Activated T-helper 1 cell treated with anti-CD3 and anti-CD28 coated beads, Interleukin-2, amount 50 U/mL, for 16 hours (primary cell): ENCODE measurements at regions not wholly inside any gene's neighbourhood (a gene's known extent, or its start where the extent isn't known, plus 50 kb on each side); places are given as distances from the start of the nearest gene placed in this dataset.
"Not testable (repeated sequence)": the region's sequence is repeated elsewhere in the genome, so short reads cannot be mapped to it uniquely, and the experiment has no call there.

Experiments used
- DNase-seq, 2 donors: peaks; one replicate each; pipeline ENCODE4 v3.0.0-alpha.2; 2020; ENCODE audit warnings: low read depth in 1 of 2, low spot score in 1 of 2

DNA sequence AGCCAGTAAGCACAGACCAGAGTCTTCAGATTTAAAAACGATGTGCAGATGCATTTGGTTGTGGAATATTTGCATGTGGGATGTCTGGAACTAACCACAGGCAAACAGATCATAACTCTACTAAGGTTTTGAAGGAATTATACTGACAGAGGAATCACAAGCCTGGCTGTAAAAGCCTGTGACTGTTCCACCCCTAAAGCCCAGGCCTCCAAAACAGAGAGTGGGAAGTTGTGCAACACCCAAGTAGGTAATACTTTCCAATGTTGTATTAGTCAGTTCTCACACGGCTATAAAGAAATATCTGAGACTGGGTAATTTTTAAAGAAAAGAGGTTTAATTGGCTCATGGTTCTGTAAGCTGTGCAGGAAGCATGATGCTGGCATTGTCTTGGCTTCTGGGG lies 68.1 kb upstream of the DCD start:
- DNase-seq = no peak

DNA sequence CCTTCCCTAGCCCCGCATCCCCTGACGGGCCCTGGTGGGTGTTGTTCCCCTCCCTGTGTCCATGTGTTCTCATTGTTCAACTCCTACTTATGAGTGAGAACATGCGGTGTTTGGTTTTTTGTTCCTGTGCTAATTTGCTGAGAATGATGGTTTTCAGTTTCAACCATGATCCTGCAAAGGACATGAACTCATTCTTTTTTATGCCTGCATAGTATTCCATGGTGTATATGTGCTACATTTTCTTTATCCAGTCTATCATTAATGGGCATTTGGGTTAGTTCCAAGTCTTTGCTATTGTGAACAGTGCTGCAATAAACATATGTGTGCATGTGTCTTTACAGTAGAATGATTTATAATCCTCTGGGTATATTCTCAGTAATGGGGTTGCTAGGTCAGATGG lies 65.7 kb upstream of the DCD start:
- DNase-seq = not testable (repeated sequence)

DNA sequence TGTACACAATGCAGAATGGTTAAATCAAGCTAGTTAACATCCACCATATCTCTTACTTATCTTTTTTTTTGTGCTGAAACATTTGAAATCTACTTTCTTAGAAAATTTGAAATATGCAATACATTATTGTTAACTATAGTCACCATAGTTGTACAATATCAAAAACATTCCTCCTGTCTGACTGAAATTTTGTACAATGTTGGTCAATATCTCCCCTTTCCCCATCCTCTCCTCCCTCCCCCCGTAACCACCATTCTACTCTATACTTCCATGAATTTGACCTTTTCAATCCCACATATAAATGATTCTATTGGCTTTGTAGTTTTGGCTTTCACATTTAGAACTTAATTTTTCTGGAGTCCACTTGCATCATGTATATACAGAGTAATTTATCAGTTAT lies 63.5 kb upstream of the DCD start:
- no peak for DNase-seq

DNA sequence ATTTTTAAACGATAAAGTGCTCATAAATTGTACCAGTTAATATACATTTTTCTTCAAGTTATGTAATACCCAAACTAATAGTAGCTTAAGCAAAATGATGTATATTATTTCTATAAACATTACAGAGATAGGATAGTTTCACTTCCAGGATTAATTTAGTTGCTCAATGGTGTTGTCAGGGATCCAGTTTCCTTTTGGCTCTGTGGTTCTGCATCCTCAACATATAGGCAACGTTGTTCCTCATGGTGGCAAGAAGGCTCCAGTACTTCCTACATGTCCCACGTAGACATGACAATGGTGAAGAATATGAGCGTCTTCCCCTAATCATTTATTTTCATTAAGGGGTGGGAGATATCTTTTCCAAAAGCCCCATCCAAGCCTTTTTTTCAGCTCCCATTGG lies 60.7 kb upstream of the DCD start:
- no peak for DNase-seq

DNA sequence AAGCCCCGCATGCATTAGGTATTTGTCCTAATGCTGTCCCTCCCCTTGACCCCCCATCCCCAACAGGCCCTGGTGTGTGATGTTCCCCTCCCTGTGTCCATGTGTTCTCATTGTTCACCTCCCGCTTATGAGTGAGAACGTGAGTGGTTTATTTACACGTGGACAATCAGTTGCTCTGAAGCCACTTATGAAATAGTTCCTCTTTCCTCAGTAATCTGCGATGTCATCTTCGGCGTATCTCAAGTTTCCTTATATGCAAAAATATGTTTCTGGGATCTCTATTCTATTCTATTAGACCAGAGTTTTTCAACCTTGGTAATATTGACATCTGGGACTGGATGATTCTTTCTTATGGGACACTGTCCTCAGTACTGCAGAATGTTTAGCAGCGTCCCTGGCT lies 56.0 kb upstream of the DCD start:
- no peak for DNase-seq

DNA sequence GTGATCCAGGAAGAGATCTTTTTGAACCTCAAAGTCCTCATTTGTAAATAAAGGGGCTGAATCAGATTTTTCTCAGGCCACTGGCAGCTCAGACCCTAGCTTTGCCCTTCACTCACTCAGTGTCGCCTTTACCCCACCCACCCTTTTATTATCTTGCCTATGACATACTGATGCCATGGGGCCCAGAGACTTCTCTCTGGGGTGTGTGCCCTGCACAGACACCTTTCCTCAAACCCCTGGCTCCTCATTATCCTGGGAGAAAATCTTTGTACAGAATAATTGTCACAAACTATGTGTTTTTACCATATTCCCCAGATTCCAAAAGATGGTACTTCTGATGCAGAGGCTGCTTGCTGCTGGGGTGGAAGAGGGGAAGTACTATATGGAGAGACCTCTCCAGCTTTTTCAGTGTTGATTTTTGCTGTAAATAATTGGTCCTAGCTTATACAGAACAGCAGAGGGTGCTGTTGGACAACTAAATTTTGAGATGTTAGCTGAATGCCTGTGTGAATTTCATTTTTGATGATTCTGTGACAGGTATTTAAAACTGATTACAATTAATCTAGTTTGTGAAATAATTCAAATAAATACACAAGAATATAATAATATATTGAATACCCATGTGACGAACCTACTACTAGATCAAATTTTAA lies 53.9 kb upstream of the DCD start:
- DNase-seq = no peak

DNA sequence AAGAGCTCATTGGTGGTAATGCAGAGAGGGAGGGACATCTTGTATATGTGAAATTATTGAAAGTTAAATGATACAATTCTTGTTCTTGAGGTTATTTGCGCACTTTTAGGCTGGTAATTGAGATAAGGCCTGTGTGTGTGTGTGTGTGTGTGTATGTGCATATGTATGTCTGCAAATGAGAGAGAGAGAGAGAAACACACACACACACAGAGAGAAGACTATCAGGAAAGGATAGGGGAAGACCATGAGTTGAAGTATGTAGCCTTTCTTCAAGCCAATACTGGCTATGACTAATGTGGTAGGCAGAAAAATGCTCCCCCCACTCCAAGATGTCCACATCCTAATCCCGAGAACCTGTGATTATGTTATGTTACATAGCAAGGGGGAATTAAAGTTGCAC lies 52.7 kb upstream of the DCD start:
- no peak for DNase-seq

DNA sequence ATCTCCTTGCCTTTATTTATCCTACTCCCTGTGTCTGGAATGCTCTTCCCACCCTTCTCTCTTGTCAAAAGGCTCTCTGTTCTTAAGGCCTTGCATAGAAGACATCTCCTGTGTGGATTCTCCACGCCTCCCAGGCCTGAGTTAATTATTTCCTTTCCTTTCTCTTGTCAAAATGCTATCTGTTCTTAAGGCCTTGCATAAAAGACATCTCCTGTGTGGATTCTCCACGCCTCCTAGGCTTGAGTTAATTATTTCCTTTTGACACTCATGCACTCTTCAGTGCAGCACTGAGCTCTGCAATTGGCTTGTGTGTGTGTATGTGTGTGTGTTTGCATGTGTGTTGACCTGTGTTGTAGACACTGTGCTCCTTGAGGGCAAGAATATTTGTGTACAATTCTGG lies 52.1 kb upstream of the DCD start:
- DNase-seq = no peak
